ENCODE measurements at regions not wholly inside any gene's neighbourhood (a gene's known extent, or its start where the extent isn't known, plus 50 kb on each side); places are given as distances from the start of the nearest gene placed in this dataset.

- no peak for DNase-seq (ENCODE audit: low read depth in 2 of 2)
These were observed 1440.8 kb upstream of the ACO1 start for GRCh38 chr9:30943446-30944224.

GRCh38 chr9:30944225-30944569 is 1440.2 kb upstream of the ACO1 start:
- no peak for DNase-seq (ENCODE audit: low read depth in 2 of 2)

- no peak for DNase-seq (ENCODE audit: low read depth in 2 of 2)
These were observed 1439.6 kb upstream of the ACO1 start for GRCh38 chr9:30944741-30945280.

- no peak for DNase-seq (ENCODE audit: low read depth in 2 of 2)
These were observed 1420.1 kb upstream of the ACO1 start for GRCh38 chr9:30964332-30964731.

GRCh38 chr9:30967476-30967875 is 1417.0 kb upstream of the ACO1 start:
- no peak for DNase-seq (ENCODE audit: low read depth in 2 of 2)

GRCh38 chr9:30970186-30970585 is 1414.3 kb upstream of the ACO1 start:
- DNase-seq (ENCODE audit: low read depth in 2 of 2): no peak

- DNase-seq (ENCODE audit: low read depth in 2 of 2): no peak
These were observed 1413.6 kb upstream of the ACO1 start for GRCh38 chr9:30970812-30971211.

- DNase-seq (ENCODE audit: low read depth in 2 of 2): no peak
These were observed 1411.8 kb upstream of the ACO1 start for GRCh38 chr9:30972654-30973053.

- DNase-seq (ENCODE audit: low read depth in 2 of 2): no peak
These were observed 1406.5 kb upstream of the ACO1 start for GRCh38 chr9:30977965-30978364.

GRCh38 chr9:30982301-30982700 is 1402.1 kb upstream of the ACO1 start:
- no peak for DNase-seq (ENCODE audit: low read depth in 2 of 2)

- no peak for DNase-seq (ENCODE audit: low read depth in 2 of 2)
These were observed 1388.3 kb upstream of the ACO1 start for GRCh38 chr9:30995956-30996738.

- DNase-seq (ENCODE audit: low read depth in 2 of 2): no peak
These were observed 1387.7 kb upstream of the ACO1 start for GRCh38 chr9:30996761-30997160.

- no peak for DNase-seq (ENCODE audit: low read depth in 2 of 2)
These were observed 1387.2 kb upstream of the ACO1 start for GRCh38 chr9:30997291-30997690.

- DNase-seq (ENCODE audit: low read depth in 2 of 2): no peak
These were observed 1379.3 kb upstream of the ACO1 start for GRCh38 chr9:31005086-31005665.

GRCh38 chr9:31013371-31013770 is 1371.1 kb upstream of the ACO1 start:
- DNase-seq (ENCODE audit: low read depth in 2 of 2): no peak

- no peak for DNase-seq (ENCODE audit: low read depth in 2 of 2)
These were observed 1360.6 kb upstream of the ACO1 start for GRCh38 chr9:31023847-31024246.

- DNase-seq (ENCODE audit: low read depth in 2 of 2): no peak
These were observed 1356.8 kb upstream of the ACO1 start for GRCh38 chr9:31027678-31028077.

GRCh38 chr9:31028137-31028536 is 1356.3 kb upstream of the ACO1 start:
- no peak for DNase-seq (ENCODE audit: low read depth in 2 of 2)

GRCh38 chr9:31030741-31031202 is 1353.7 kb upstream of the ACO1 start:
- no peak for DNase-seq (ENCODE audit: low read depth in 2 of 2)

GRCh38 chr9:31032206-31032605 is 1352.2 kb upstream of the ACO1 start:
- no peak for DNase-seq (ENCODE audit: low read depth in 2 of 2)

GRCh38 chr9:31034311-31034710 is 1350.1 kb upstream of the ACO1 start:
- DNase-seq (ENCODE audit: low read depth in 2 of 2): no peak

GRCh38 chr9:31040564-31040963 is 1343.9 kb upstream of the ACO1 start:
- no peak for DNase-seq (ENCODE audit: low read depth in 2 of 2)

- DNase-seq (ENCODE audit: low read depth in 2 of 2): no peak
These were observed 1338.6 kb upstream of the ACO1 start for GRCh38 chr9:31045810-31046209.
